Choroid plexus epithelial cell (primary cell): ENCODE measurements at regions not wholly inside any gene's neighbourhood (a gene's known extent, or its start where the extent isn't known, plus 50 kb on each side); places are given as distances from the start of the nearest gene placed in this dataset.
A peak's percentile ranks its signal among the peaks of the same experiment; 100 is the strongest.

Source experiments
- DNase-seq: peaks from one replicate; pipeline ENCODE4 v3.0.0-alpha.2; 2010; ENCODE audit warnings: low read depth
- H3K4me3 ChIP-seq: 2 replicates; pipeline ENCODE4 v1.5.1; 2011; ENCODE audit warnings: low read depth, mild to moderate bottlenecking, control low read depth, low read length, moderate library complexity
- TF ChIP-seq, protein P1 (sequence below): conservative IDR thresholded peaks from 2 replicates; pipeline ENCODE4 v1.5.1; 2011; ENCODE audit warnings: low read depth, mild to moderate bottlenecking, control low read depth, inconsistent platforms, low read length, moderate library complexity

DNA sequence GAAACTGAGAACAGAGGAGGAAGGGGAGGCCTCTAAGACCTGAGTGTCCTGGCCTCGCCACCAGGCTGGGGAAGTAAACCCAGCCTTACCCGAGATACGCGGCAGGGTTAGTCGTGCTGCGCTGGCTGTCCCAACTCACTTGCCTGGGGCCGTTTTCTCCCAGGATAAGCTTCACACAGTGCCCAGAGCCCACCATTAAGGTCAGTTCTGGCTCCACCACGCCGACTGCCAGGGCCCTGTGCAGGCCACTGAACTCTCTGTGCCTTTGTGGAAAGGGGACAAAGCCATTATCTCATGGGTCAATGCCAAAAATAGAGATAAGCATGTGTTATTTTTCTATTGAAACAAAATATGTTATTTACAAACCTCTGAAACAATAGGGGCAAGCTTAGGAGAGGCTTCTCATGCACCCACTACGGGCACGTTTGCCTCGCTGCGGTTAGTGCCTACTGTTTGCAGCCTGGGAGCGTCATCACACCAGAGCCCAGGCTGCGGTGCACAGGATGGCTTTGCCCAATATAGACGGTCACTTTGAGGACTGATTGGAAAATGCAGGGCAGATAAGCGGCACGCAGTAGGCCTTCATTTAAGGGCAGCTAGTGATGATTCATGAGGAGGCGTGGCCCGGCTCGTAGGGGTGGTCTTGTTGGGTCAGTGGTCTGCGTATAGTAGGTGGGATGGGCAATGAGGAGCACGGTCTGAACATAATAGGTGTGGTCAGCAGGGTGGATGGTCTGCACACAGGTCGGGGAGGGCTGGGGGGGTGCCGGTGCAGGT is 242.1 kb downstream of the GLI2 start:
- H3K4me3 ChIP-seq: no peak overlapping the region
- DNase-seq: no peak
- TF ChIP-seq, protein P1, sequence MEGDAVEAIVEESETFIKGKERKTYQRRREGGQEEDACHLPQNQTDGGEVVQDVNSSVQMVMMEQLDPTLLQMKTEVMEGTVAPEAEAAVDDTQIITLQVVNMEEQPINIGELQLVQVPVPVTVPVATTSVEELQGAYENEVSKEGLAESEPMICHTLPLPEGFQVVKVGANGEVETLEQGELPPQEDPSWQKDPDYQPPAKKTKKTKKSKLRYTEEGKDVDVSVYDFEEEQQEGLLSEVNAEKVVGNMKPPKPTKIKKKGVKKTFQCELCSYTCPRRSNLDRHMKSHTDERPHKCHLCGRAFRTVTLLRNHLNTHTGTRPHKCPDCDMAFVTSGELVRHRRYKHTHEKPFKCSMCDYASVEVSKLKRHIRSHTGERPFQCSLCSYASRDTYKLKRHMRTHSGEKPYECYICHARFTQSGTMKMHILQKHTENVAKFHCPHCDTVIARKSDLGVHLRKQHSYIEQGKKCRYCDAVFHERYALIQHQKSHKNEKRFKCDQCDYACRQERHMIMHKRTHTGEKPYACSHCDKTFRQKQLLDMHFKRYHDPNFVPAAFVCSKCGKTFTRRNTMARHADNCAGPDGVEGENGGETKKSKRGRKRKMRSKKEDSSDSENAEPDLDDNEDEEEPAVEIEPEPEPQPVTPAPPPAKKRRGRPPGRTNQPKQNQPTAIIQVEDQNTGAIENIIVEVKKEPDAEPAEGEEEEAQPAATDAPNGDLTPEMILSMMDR: no peak

DNA sequence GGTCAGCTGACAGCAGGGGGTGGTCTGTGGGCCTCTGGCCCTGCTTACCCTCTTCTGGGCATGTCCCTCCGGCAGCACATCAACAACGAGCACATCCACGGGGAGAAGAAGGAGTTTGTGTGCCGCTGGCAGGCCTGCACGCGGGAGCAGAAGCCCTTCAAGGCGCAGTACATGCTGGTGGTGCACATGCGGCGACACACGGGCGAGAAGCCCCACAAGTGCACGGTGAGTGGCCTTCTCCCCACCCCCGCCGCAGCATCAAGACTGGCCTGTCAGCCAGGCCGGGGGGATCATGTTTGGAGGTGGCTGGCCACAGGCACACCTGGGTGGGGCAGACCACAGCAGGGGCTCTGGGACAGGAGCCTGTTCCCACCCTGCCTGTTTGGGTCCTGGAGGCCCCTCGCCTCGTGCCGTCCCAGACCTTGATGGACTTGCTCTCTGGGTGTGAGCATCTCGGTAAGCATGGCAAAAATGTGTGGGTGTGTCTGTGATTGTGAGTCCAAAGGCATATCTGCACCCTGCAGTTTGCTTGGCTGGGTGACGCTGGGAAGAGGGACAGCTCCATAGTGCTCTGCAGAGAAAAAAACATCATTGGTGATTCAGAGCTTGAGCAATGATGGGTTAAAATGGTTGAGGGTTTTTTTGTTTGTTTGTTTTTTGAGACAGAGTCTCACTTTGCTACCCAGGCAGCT is 242.8 kb downstream of the GLI2 start:
- no peak overlapping the region for H3K4me3 ChIP-seq
- TF ChIP-seq, protein P1: no peak
- peak; percentile 13 for DNase-seq

DNA sequence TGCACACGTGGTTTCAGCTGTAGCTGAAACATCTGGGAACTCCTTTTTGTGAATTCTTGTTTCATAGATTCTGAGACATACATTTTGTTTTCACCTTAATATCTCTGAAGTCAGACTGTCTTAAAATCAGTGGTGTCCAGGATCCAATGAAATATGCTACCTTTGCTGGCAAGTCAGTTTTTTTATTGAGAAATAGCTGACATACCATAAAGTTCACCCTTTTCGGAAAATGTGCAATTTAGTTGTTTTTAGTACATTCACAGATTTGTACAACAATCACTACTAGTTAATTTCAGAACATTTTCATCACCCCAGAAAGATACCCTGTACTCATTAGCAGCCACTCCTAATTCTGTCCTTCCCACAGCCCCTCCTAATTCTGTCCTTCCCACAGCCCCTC is 243.7 kb downstream of the GLI2 start:
- no peak overlapping the region for H3K4me3 ChIP-seq
- DNase-seq: no peak
- TF ChIP-seq, protein P1: no peak

DNA sequence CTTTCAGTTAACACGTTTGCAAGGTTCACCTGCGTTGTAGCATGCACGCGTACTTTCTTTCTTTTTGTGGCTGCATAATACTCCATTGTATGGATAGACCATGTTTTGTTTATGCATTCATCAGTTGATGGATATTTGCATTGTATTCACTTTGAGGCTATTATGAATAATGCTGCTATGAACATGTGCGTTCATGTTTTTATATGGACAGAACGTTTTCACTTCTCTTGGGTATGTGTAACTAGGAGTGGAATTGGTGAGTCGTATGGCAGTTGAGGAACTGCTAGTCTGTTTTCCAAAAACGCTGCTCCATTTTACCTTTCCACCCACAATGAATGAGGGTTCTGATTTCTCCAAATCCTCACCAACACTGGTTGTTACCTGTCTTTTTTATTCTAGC is 244.3 kb downstream of the GLI2 start:
- TF ChIP-seq, protein P1: no peak
- DNase-seq: no peak
- H3K4me3 ChIP-seq: no peak overlapping the region

DNA sequence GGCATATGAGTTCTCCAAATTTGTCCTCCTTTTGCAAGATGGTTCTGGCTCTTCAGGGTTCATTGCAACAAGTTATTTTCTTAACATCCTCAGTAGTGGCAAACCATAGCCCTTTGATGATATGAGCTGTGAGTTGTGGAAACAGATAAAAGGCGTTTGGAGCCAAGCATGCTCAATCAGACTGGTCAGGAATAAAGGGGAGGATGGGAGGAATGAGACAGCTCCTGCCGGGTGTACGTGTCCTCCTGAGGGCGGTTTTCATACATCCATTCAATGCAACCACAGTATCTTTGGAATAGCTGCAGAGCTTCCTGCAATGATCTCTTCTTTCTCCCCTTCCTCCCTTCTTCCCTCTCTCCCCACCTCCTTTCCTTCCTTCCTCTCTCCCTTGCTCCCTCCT is 245.8 kb downstream of the GLI2 start:
- TF ChIP-seq, protein P1: no peak

DNA sequence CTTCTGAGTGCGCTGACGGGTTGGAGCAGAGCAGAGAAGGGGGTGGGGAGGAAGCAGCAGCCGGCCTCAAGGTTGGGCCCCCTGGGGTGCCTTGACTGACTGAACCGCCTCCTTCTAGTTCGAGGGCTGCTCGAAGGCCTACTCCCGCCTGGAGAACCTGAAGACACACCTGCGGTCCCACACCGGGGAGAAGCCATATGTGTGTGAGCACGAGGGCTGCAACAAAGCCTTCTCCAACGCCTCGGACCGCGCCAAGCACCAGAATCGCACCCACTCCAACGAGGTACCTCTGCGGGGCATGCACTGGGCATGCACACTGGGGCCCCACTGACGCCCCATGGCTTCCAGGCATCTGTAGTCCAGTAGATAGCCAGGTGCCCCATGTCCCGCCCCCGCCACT is 246.9 kb downstream of the GLI2 start:
- H3K4me3 ChIP-seq: no peak overlapping the region
- DNase-seq: no peak
- TF ChIP-seq, protein P1: no peak

More for the DNA sequence above, 245.8 kb downstream of the GLI2 start:
- no peak for DNase-seq
- no peak overlapping the region for H3K4me3 ChIP-seq

DNA sequence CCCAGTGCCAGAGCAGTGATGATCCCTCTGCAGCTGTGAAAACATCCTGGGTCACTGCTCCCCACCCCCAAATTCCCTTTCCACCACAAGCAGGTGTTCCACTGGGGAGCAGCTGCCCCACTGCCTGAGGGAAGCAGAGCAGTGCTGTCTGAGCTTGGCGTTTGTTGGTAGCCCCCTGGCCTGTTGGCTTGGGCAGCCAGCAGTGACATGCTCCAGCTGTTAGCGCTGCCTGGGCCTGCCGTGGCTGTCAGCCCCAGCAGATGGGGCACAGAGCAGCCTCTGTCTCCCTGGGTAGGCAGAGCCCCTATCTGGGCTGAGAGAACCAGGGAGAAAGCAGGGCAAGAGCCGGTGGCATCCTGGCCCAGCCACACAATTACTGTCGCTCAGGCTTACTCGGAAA is 247.7 kb downstream of the GLI2 start:
- H3K4me3 ChIP-seq: no peak overlapping the region
- TF ChIP-seq, protein P1: no peak
- peak; percentile 6 for DNase-seq
